ENCODE measurements at regions not wholly inside any gene's neighbourhood (a gene's known extent, or its start where the extent isn't known, plus 50 kb on each side); places are given as distances from the start of the nearest gene placed in this dataset.

DNA sequence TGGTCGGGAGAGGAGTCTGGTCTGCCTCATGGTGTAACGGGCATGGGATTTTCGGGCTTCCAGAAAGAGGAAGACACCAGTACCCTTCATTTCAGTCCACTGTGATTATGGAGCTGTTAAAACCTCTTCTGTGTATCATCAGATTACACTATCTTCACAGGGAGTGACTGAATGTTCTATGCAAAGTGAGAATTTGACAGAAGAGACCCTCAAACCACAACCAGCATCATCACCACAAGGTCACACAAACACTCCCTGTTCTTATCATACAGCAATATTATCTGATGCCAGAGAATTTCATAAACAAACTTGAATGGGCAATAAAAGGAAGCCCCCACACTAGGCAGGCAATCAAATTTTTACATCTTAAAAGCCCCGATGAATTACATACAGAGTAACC is 164.2 kb downstream of the PDGFRA start:
- DNase-seq (ENCODE audit: low read depth, low spot score), result no peak
- H3K79me2 ChIP-seq (ENCODE audit: control insufficient read depth, insufficient read depth, low read length), result no peaks in the 10 kb centered on the region
- no peaks in the 10 kb centered on the region for H3K9me3 ChIP-seq (replicated peaks; ENCODE audit: control insufficient read depth, insufficient read depth, low read length)
- FAIRE-seq, result no peak
- POLR2A ChIA-PET, result no interaction called here
- BruUV-seq (replicated peaks), result no TSS peak
- H2AFZ ChIP-seq (ENCODE audit: low read depth, low read length), result no peak overlapping the region
- H3K9ac ChIP-seq (replicated peaks; ENCODE audit: extremely low read depth, insufficient read depth, low read length), result no peak overlapping the region
- H3K36me3 ChIP-seq (ENCODE audit: control insufficient read depth in 2 of 2, extremely low read depth in 1 of 2, insufficient read depth in 2 of 2, low read length in 2 of 2), result no peaks in the 10 kb centered on the region
- H3K4me3 ChIP-seq (replicated peaks in 1 of 3; ENCODE audit: insufficient read depth in 1 of 3, low read depth in 1 of 3, low read length in 3 of 3), result no peak overlapping the region
- no peaks in the 10 kb centered on the region for H3K27me3 ChIP-seq (ENCODE audit: control insufficient read depth in 2 of 2, insufficient read depth in 2 of 2, low read length in 2 of 2)
- CTCF ChIA-PET, result interaction anchor here (0.5 to 1.0 kb wide), 2 partner anchors 20 to 34 kb away, joined by 3 to 4 read pairs; no protein-coding TSS in a partner anchor
- H4K20me1 ChIP-seq (replicated peaks; ENCODE audit: control insufficient read depth, extremely low read depth, insufficient read depth, low read length), result no peaks in the 10 kb centered on the region
- TF ChIP-seq GATA2 (IDR thresholded peaks at IDR 0.05; ENCODE audit: insufficient read depth, insufficient read length, low read depth, low read length), result no peak
- TF ChIP-seq, protein P1, sequence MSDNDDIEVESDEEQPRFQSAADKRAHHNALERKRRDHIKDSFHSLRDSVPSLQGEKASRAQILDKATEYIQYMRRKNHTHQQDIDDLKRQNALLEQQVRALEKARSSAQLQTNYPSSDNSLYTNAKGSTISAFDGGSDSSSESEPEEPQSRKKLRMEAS (IDR thresholded peaks at IDR 0.05; ENCODE audit: insufficient read depth, insufficient read length), result no peak
- TF ChIP-seq, protein P2, sequence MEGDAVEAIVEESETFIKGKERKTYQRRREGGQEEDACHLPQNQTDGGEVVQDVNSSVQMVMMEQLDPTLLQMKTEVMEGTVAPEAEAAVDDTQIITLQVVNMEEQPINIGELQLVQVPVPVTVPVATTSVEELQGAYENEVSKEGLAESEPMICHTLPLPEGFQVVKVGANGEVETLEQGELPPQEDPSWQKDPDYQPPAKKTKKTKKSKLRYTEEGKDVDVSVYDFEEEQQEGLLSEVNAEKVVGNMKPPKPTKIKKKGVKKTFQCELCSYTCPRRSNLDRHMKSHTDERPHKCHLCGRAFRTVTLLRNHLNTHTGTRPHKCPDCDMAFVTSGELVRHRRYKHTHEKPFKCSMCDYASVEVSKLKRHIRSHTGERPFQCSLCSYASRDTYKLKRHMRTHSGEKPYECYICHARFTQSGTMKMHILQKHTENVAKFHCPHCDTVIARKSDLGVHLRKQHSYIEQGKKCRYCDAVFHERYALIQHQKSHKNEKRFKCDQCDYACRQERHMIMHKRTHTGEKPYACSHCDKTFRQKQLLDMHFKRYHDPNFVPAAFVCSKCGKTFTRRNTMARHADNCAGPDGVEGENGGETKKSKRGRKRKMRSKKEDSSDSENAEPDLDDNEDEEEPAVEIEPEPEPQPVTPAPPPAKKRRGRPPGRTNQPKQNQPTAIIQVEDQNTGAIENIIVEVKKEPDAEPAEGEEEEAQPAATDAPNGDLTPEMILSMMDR (IDR thresholded peaks at IDR 0.05; ENCODE audit: extremely low read depth in 1 of 2, insufficient read depth in 1 of 2, low read depth in 1 of 2, low read length in 2 of 2), result no peak
- TF ChIP-seq POLR2A (IDR thresholded peaks at IDR 0.05; ENCODE audit: low read depth, low read length), result no peak
- no peak for TF ChIP-seq EZH2 (IDR thresholded peaks at IDR 0.05; ENCODE audit: borderline replicate concordance, low read depth, low read length, severe bottlenecking)
- no peak for TF ChIP-seq MYC (IDR thresholded peaks at IDR 0.05; ENCODE audit: low read depth, low read length)
- no peak for TF ChIP-seq FOS (IDR thresholded peaks at IDR 0.05; ENCODE audit: borderline replicate concordance, insufficient read depth, low read length)
- TF ChIP-seq JUN (IDR thresholded peaks at IDR 0.05; ENCODE audit: borderline replicate concordance, insufficient read depth, insufficient read length, low read depth), result no peak
- no peak for TF ChIP-seq POLR2AphosphoS5 (IDR thresholded peaks at IDR 0.05; ENCODE audit: insufficient read depth, low read depth, low read length)
- no peaks in the 10 kb centered on the region for H3K9me1 ChIP-seq (replicated peaks; ENCODE audit: control insufficient read depth, extremely low read depth, insufficient read depth, low read length)
- H3K27ac ChIP-seq (ENCODE audit: insufficient read depth, low read depth, low read length), result no peak overlapping the region
- intact Hi-C loops (cut with micrococcal nuclease), result no loop called here
- dilution Hi-C loops (cut with MboI; ENCODE audit: extremely low pct_ligation_motif_present, low sequenced_read_pairs), result no loop called here
- H3K4me1 ChIP-seq (ENCODE audit: control insufficient read depth, extremely low read depth, insufficient read depth, low read length), result no peaks in the 10 kb centered on the region
- no peak overlapping the region for H3K4me2 ChIP-seq (ENCODE audit: insufficient read depth, low read length)
